ENCODE measurements at regions not wholly inside any gene's neighbourhood (a gene's known extent, or its start where the extent isn't known, plus 50 kb on each side); places are given as distances from the start of the nearest gene placed in this dataset.

DNA sequence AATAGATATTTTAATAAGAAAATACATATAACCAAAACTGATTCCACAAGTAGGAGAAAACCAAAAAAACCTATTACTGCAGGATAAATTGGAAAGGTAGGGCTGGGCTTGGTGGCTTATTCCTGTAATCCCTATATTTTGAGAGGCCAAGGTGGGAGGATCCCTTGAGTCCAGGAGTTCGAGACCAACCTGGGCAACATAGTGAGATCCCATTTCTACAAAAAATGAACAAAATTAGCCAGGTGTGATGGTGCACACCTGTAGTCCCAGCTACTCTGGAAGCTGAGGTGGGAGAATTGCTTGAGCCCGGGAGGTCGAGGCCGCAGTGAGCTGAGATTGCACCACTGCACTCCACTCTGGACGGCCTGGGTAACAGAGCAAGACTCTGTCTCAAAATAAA lies 189.2 kb upstream of the IER5L start:
- TF ChIP-seq, protein P1, sequence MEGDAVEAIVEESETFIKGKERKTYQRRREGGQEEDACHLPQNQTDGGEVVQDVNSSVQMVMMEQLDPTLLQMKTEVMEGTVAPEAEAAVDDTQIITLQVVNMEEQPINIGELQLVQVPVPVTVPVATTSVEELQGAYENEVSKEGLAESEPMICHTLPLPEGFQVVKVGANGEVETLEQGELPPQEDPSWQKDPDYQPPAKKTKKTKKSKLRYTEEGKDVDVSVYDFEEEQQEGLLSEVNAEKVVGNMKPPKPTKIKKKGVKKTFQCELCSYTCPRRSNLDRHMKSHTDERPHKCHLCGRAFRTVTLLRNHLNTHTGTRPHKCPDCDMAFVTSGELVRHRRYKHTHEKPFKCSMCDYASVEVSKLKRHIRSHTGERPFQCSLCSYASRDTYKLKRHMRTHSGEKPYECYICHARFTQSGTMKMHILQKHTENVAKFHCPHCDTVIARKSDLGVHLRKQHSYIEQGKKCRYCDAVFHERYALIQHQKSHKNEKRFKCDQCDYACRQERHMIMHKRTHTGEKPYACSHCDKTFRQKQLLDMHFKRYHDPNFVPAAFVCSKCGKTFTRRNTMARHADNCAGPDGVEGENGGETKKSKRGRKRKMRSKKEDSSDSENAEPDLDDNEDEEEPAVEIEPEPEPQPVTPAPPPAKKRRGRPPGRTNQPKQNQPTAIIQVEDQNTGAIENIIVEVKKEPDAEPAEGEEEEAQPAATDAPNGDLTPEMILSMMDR (IDR thresholded peaks at IDR 0.05; ENCODE audit: low read depth, low read length), result no peak
- no peak for TF ChIP-seq EZH2phosphoT487 (IDR thresholded peaks at IDR 0.05; ENCODE audit: low read depth)
